ENCODE measurements at regions not wholly inside any gene's neighbourhood (a gene's known extent, or its start where the extent isn't known, plus 50 kb on each side); places are given as distances from the start of the nearest gene placed in this dataset.

GRCh38 chr16:76059701-76060100, 217.5 kb upstream of the CNTNAP4 start:
- no peak for TF ChIP-seq EZH2 (IDR thresholded peaks at IDR 0.05; ENCODE audit: insufficient read depth, low read length)
- TF ChIP-seq, protein P1, sequence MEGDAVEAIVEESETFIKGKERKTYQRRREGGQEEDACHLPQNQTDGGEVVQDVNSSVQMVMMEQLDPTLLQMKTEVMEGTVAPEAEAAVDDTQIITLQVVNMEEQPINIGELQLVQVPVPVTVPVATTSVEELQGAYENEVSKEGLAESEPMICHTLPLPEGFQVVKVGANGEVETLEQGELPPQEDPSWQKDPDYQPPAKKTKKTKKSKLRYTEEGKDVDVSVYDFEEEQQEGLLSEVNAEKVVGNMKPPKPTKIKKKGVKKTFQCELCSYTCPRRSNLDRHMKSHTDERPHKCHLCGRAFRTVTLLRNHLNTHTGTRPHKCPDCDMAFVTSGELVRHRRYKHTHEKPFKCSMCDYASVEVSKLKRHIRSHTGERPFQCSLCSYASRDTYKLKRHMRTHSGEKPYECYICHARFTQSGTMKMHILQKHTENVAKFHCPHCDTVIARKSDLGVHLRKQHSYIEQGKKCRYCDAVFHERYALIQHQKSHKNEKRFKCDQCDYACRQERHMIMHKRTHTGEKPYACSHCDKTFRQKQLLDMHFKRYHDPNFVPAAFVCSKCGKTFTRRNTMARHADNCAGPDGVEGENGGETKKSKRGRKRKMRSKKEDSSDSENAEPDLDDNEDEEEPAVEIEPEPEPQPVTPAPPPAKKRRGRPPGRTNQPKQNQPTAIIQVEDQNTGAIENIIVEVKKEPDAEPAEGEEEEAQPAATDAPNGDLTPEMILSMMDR (IDR thresholded peaks at IDR 0.05; ENCODE audit: insufficient read depth, low read depth, low read length): no peak

Data from astrocyte (in vitro differentiated cells and primary cell).